ENCODE measurements at regions not wholly inside any gene's neighbourhood (a gene's known extent, or its start where the extent isn't known, plus 50 kb on each side); places are given as distances from the start of the nearest gene placed in this dataset.

- TF ChIP-seq, protein P1, sequence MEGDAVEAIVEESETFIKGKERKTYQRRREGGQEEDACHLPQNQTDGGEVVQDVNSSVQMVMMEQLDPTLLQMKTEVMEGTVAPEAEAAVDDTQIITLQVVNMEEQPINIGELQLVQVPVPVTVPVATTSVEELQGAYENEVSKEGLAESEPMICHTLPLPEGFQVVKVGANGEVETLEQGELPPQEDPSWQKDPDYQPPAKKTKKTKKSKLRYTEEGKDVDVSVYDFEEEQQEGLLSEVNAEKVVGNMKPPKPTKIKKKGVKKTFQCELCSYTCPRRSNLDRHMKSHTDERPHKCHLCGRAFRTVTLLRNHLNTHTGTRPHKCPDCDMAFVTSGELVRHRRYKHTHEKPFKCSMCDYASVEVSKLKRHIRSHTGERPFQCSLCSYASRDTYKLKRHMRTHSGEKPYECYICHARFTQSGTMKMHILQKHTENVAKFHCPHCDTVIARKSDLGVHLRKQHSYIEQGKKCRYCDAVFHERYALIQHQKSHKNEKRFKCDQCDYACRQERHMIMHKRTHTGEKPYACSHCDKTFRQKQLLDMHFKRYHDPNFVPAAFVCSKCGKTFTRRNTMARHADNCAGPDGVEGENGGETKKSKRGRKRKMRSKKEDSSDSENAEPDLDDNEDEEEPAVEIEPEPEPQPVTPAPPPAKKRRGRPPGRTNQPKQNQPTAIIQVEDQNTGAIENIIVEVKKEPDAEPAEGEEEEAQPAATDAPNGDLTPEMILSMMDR (IDR thresholded peaks at IDR 0.05): no peak
- TF ChIP-seq SIN3A (IDR thresholded peaks at IDR 0.05; ENCODE audit: borderline replicate concordance, insufficient read depth, low read depth, low read length) (no peak), POLR2AphosphoS5 (IDR thresholded peaks at IDR 0.05; ENCODE audit: low read depth, low read length) (no peak), TCF7L2 (IDR thresholded peaks at IDR 0.05; ENCODE audit: low read depth, low read length) (no peak)
- TF ChIP-seq, protein P2, sequence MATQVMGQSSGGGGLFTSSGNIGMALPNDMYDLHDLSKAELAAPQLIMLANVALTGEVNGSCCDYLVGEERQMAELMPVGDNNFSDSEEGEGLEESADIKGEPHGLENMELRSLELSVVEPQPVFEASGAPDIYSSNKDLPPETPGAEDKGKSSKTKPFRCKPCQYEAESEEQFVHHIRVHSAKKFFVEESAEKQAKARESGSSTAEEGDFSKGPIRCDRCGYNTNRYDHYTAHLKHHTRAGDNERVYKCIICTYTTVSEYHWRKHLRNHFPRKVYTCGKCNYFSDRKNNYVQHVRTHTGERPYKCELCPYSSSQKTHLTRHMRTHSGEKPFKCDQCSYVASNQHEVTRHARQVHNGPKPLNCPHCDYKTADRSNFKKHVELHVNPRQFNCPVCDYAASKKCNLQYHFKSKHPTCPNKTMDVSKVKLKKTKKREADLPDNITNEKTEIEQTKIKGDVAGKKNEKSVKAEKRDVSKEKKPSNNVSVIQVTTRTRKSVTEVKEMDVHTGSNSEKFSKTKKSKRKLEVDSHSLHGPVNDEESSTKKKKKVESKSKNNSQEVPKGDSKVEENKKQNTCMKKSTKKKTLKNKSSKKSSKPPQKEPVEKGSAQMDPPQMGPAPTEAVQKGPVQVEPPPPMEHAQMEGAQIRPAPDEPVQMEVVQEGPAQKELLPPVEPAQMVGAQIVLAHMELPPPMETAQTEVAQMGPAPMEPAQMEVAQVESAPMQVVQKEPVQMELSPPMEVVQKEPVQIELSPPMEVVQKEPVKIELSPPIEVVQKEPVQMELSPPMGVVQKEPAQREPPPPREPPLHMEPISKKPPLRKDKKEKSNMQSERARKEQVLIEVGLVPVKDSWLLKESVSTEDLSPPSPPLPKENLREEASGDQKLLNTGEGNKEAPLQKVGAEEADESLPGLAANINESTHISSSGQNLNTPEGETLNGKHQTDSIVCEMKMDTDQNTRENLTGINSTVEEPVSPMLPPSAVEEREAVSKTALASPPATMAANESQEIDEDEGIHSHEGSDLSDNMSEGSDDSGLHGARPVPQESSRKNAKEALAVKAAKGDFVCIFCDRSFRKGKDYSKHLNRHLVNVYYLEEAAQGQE (IDR thresholded peaks at IDR 0.05; ENCODE audit: insufficient read depth in 1 of 2, low read depth in 2 of 2, low read length in 1 of 2): no peak
Observed at GRCh38 chr9:28899267-28899666, 1326.0 kb upstream of the C9orf72 start.
